Midbrain (tissue), 1 donor: ENCODE measurements at regions not wholly inside any gene's neighbourhood (a gene's known extent, or its start where the extent isn't known, plus 50 kb on each side); places are given as distances from the start of the nearest gene placed in this dataset.
"Not testable (repeated sequence)": the region's sequence is repeated elsewhere in the genome, so short reads cannot be mapped to it uniquely, and the experiment has no call there.

Experiments used
- DNase-seq: peaks from one replicate; lab custom pipeline; 2025; lab: John Stamatoyannopoulos, UW

DNA sequence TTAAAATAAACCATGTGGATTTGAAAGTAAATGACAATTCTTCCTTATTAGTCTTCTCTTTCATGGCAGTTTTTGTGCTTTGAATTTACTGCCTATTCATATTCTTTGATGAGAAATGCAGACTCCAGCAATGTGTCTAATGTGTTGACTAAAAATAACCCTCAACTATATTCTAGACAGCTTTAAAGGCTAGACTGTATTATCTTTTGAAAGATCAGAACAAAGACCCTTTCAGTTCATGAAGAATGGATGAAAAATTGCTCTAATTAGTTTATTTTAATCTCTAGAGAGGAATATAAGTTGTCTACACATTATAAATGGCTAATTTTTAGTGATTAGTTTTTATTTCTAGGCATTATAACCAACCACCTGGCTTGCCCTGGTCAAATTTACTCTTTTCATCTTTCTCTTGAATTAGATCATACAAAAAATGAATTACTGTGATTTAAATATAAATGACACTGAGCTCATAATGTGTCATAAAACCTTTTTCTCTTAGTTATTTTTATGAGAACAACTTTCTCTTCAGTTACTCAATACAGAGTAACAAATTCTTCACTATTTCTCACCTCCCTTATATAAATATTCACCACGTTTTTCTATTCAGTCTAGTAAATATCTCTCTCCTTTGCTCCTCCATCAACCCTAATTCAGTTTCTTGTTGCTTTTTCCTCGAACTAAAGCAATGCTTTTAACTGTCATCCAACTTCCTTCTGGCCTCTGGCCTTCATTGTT, 428.5 kb upstream of the TMPRSS15 start:
- no peak for DNase-seq

DNA sequence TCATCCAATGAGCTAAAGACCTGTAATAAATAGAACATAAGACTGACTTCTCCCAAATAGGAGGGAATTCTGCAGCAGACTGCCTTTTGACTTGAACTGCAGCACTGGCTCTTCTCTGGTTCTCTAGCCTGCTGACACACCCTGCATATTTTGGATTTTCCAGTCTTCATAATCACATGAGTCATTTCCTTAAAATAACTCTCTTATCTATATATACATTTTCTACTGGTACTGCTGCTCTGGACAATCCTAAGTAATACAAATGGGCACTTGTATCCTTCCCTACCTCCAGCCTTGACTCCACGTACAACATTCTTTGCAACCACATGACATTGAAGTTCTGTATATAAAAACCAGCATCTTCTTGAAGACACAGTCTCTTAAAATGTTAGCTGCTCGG, 429.4 kb upstream of the TMPRSS15 start:
- DNase-seq, result no peak

DNA sequence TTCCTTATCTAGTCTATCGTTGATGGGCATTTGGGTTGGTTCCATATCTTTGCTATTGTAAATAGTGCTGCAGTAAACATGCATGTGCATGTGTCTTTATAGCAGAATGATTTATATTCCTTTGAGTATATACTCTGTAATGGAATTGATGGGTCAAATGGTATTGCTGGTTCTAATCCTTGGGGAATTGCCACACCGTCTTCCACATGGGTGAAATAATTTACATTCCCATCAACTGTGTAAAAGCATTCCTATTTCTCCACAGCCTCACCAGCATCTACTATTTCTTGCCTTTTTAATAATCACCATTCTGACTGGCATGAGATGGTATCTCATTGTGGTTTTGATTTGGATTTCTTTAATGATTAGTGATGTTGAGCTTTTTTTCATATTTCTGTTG, 430.5 kb upstream of the TMPRSS15 start:
- DNase-seq, result not testable (repeated sequence)

DNA sequence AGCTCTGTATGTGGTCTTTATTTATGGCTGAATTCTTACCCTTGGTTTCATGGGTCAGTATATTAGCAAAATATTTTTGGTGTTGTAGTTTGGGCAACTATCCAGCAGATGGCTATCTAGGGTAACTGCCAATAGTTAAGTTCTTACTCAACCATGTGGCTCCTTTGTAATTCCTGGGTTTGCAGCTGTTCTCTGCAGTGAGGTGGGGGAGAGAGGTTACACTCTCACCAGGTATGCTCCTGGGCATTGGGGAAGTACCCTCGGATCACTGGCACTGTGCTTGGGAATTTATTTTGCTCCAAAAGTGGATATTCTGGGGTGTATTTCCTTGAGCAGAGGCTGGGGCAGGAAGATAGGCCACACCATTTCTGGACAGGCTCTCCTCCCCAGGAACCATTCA, 436.7 kb upstream of the TMPRSS15 start:
- no peak for DNase-seq

DNA sequence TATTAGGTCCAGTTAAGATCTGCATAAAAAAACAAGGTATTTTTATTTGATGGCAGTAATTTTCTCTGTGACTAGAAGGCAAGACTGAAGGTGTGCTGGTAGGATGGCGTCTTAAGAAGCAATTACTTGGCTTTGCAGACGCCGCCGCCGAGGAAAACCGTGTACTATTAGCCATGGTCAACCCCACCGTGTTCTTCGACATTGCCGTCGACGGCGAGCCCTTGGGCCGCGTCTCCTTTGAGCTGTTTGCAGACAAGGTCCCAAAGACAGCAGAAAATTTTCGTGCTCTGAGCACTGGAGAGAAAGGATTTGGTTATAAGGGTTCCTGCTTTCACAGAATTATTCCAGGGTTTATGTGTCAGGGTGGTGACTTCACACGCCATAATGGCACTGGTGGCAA, 454.0 kb upstream of the TMPRSS15 start:
- DNase-seq, result not testable (repeated sequence)

DNA sequence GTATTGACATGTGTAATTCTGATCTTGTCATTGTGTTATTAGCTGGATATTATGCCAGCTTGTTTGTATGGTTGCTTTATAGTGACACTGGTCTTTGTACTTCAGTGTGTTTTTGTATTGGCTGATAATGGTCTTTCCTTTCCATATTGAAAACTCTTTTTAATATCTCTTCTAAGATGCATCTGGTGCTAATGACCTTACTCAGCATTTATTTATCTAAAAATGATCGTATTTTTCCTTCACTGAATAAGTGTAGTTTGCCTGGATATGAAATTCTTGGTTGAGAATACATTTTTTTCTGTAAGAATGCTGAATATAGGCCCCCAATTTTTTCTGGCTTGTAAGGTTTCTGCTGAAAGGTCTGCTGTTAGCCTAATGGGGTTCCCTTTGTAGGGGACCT, 465.5 kb upstream of the TMPRSS15 start:
- DNase-seq, result no peak

DNA sequence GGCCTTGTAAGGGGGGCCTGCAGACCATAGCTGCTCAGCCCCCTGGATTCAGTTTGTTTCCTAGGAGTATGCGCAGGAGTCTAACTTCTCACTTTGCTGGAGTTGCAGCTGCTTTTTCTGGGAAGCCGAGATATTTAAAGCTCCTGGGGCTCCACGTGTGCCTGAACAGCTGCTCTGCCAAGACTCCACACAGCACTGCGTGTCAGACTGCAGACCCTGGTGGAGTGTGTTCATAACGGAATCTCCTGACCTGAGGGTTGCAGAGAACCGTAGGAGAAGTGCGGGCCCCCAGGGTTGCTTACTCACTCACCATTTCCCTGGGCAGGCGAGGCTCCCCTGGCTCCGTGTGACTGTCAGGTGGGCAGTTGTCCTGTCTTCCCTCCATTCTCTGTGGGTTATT, 474.3 kb upstream of the TMPRSS15 start:
- no peak for DNase-seq

DNA sequence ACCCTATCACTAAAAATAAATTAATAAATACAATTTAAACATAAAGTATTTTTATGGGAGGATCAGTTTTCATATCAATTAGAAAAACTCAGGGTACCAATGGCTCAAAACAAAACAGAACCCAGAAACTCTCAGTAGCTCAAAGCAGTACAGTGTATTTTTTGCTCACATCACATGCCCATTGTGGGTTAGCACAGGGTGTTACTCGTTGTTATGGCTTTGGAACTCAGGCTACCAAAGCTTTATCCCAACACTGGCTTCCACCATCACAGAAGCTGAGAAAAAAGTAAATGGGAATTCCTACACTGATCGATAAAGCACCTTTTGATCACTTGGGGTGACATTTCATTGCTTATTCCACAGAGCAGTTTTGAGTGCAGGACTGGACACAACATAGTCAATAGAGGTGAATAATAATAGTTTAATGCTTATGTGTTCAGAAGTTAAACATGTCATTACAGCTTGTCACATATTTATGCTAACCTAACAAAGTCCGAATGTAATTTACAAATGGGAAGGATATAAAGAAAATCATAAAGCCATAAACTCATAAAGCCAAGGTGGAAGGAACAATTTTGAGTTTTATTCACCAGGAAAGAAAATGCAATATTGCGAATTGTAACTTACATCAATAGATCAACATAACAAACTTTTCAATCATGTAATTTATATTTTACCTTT, 484.5 kb upstream of the TMPRSS15 start:
- no peak for DNase-seq

DNA sequence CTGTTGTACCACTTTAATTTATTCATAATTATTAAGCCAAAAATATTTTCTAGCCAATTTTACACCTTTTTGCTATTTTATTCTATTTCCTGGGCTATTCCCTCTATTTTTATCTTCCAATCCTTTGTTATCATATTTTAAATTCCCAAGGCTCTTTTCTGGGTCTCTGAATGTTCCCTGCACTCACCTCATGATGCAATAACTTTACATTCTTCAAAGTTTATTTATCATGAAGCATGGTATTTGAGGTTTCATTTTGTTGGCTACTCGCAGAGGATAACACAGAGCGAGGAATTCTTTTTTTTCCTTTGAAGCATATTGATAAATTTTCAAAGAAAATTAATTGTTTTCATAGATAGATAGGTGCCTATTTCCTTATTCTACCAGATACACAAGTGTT, 489.8 kb upstream of the TMPRSS15 start:
- DNase-seq, result no peak

DNA sequence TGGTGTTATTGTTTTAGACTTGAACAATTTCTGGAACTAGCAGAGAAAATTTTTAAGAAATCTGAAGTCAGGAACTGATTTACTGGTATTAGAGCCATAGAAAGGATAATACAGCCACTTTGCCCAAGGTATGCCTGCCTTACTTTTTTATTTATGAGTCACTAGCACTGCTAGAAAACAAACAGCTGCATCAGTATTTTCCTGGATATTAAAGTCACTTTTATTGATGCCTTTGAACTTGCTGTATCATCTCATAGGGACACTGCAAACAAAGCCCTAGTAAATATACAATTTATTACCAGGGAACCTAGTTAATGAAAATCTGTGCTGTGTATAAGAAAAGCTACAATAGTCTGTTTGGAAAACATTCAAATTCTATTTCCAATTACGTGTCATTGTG, 490.8 kb upstream of the TMPRSS15 start:
- no peak for DNase-seq

DNA sequence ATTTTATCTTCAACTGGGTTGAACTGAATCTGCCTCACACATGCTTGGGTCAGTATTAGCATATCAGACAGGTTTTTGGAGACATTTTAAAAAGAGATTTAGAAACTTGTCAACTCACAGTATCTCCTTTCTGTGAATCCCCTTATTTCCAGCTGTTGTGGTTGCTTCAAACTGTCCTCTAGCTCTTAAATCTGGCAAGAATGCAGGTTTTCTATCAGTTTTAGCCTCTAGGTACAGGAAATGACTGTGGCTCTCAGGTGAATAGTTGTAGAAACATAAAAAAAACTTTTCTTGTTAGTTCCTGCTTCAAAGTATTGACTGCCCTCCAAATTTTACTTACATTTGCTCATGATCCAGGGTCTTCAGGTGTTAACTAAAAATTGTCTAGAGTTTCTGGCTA, 495.7 kb upstream of the TMPRSS15 start:
- DNase-seq, result no peak

DNA sequence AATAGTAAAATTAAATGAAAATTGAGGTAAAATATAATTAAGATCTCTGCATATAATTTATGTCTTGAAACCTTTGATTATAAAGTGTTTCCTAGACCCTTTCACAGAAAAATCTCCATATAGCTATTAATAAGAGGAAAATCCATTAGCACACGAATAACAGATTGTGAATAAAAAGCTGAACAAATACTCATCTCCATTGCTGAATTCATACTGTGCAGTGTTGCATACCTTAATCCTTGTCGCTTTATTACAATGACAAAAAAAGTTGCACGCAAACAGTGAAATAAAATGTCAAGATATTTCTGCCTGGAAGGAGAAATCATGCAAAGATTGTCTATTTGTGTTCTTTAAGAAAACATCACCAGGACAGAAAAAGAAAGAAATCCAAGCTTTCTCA, 499.1 kb upstream of the TMPRSS15 start:
- no peak for DNase-seq

DNA sequence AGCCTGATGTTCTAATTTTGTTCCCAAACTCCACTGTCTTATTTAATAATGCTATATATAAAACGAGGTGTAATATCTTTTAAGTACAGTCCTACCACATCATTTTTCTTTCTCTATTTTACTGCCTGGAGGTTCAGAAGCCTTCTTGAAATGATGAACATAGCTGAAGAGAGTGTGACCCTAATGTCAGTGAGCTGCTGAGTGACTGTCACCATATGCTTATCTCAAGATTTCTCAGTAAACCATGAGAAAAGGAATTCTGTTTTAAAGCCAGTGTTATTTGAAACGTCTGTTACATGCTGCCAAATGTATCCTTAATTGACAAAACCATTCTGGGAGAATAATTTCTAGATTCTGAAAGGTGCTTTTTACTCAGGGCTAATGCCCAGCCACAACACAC, 503.5 kb upstream of the TMPRSS15 start:
- DNase-seq, result no peak

DNA sequence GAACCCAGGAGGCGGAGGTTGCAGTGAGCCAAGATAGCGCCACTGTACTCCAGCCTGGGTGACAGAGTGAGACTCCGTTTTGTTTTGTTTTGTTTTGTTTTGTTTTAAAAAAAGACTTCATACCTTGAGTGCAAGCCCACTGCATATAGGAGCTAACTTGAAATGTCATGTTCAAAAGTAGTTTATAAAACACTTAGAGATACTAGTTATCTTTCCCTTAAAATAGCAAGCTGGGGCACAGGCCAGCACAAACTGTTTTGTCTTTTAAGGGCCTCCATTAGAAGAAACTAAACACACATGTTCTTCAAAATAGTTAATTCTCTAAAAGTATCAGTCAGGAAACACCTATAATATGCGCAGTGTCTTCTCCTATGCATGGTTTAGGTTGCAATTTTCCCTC, 505.1 kb upstream of the TMPRSS15 start:
- DNase-seq, result no peak

DNA sequence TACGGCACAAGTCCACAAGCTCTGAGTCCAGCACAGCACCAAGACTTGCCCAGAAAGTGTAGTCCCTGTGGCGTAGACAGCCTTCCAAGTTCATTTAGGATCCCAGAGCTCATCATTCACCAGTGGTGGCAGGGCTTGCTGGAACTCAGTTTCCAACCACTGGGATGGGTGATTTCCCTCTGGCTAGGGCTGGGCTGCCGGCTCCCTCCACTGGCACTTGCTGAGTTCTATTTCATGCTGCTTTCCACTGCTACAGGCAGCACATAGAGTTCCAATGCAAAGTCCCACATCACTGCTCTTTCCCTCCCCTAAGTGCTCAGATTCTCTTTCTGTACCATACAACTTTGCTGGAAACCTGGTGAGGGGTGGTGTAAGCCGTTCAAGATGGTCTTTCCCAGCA, 510.3 kb upstream of the TMPRSS15 start:
- DNase-seq, result no peak

DNA sequence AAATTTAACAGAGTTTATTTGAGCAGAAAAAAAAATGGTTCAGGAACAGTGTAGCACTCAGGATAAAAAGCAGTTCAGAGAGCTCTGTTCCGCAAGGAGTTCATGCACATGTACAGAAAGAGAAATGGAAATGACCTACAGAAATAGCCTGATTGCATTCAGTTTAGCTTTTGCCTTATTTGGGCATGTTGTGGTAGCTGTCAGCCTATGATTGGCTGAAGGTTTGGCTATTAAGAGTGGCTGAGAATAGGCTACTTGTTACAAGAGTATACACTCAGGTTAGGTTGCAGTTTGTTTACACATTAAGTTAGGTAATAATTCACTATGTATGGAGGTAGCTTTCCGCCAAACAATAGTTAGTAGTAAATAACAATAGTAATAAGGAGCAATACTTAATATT, 511.0 kb upstream of the TMPRSS15 start:
- DNase-seq, result no peak

DNA sequence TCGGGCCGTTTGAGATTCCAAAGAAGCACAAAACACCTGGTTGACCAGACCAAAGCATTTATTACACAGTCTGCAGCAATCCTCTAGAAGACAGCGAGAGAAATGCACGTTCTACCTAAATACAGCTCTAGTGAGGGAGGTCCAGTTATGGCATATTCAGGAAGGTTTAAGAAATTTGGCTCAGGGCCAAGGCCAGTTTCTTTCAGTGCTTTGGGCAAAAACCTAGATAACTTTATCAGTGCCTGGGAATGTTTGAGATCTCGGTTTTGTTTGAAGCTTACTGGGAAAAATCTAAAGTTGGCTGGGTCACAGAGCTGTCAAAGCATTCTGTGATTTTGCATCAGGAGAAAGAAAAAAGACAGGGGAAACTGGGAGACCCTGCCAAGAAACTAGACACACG, 514.0 kb upstream of the TMPRSS15 start:
- DNase-seq, result no peak

DNA sequence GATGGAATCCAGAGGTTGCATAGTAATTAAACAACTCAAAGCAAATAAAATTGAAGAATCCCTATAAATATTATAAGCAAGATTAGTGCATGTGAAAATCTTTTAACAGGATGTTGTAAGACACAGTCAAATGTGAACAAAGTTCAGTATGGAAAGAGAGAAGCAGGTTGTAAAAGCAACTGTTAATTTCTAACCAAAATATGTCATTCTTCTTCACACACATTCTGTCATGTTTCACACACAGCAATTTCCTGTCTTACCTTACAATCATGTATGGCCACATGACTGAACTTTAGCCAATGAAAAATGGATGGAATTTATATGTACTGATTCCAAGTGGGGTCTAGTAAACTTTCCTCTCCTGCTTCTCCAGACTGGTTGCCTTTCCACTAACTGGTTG, 527.7 kb upstream of the TMPRSS15 start:
- no peak for DNase-seq

DNA sequence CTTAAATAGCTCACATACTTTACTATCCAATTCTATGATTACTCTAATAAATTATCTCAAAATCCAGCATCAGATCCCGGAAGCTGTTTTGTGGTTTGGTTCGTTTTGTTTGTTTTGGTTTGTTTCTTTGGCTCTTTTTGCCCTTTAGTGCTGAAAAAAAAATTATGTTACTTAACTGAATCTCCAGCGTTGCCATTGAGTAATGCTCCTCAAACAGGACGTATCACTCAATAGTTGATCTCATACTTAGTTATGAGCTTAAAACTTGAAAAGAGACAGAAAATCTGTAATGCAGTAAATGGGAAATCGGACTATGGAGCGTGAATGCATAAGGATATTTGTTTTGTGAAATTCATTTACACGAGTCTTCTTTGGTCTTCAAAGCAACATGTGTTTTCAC, 533.8 kb upstream of the TMPRSS15 start:
- DNase-seq, result no peak

DNA sequence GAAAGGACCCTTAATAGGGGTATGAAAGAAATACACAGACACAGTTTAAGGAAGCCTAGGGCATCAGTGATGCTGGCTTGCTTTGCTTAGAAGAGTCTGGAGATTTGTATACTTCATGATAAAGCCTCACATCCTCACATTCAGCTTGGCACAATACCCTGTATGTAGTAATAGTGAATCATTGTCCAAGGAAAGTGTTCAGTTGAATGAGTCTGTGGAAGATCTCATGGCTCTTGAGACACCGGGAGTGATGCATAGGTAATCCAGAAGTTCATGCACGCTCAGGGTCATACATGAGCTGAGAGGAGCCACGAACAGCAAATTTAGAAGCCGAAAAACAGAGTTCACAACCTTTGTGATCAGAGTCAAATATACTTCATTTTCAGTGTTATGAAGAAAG, 537.2 kb upstream of the TMPRSS15 start:
- DNase-seq, result no peak

DNA sequence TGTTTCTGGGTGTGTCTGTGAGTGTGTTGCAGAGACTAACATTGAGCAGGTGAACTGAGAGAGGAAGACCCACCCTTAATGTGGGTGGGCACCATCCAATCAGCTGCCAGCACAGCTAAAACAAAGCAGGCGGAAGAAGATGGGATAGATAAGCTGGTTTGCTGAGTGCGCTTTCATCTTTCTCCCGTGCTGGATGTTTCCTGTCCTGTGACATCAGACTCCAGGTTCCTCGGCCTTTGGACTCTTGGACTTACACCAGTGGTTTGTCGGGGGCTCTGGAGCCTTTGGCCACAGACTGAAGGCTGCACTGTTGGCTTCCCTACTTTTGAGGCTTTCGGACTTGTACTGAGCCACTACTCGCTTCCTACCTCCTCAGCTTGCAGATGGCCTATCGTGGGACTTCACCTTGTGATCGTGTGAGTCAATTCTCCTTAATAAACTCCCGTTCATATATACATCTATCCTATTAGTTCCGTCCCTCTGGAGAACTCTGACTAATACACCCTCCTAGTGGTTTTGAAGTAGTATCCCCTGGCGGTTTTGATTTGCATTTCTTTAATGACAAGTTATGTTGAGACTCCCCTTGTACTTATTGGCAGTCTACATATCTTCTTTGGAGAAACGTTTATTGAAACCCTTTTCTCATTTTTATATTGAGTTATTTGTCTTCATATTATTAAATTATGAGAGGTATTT, 546.6 kb upstream of the TMPRSS15 start:
- no peak for DNase-seq

DNA sequence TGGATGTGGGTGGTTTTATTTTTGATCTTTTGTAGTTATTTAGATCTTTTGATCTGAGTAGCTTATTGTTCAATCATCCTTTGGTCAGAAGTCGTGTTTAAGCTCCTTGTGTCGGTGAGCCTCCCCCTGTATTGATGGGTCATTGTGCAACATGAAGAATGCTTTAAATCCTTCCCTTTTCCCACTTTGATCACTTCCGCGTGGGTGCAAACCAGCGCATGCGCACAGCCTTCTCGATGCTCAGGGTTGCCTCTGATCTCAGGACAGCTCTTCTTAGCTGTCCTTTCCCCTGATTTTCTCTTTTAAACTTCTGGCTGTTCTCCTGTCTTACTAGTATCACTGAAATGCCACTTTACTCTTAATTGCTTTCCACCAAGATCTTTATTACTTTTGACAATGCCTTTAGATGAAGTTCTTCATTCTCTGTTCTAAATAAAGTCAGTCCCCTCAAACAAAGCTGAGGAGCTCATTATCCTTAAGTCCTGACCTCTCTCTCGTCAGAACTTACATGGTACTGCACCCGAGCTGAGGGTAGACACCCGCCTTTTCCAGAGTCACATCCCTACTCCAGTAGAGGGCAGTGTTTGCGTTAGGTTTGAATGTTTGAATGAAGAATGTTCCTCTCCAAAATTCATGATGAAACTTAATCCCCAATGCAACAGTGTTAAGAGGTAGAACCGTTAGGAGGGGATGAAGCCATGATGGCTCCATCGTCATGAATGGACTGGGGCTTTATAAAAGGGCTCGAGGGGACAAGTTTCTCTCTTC, 547.9 kb upstream of the TMPRSS15 start:
- DNase-seq, result peak; percentile 9

DNA sequence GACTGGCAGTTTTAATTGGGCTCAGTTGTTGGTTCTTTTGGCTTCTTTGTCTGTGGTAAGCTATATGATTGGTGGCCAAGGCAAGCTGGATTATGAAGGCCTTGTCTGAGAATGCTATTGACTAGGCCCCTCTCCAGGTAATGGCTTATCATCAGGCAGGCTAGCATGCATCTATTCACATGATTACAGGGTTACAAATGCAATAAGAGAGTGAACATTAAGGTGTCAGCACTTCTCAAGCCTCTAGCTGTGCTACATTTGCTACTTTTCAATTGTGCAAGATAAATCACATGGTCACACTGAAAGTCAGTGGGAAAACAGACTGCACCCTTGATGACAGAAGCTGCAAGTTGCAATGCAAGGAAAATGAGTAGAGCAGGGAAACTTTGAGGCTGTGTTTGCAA, 550.9 kb upstream of the TMPRSS15 start:
- DNase-seq, result no peak
